Right kidney (tissue), 1 donor: ENCODE measurements at regions not wholly inside any gene's neighbourhood (a gene's known extent, or its start where the extent isn't known, plus 50 kb on each side); places are given as distances from the start of the nearest gene placed in this dataset.
"Not testable (repeated sequence)": the region's sequence is repeated elsewhere in the genome, so short reads cannot be mapped to it uniquely, and the experiment has no call there.

Experiments used
- DNase-seq: peaks from one replicate; pipeline ENCODE4 v3.0.0-alpha.2; 2016

DNA sequence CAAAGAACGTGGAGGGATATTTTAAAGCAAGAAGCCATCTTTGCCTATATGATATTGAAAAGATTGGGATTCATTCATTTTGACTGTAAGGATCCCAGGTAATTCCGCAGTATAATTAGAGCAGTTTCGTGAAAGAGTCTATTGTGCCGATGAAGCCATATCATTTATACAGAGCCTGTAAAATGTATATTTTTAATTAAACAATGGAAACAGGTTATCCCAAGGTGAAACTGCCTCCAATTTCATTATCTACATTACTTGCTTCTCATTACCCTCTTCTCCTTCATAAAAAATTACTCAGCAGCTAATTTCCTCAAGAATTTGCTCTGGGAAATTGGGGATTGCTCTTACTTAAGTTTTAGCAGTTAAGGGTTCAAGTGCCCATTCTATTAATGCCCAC is 444.1 kb downstream of the SOCS6 start:
- no peak for DNase-seq

DNA sequence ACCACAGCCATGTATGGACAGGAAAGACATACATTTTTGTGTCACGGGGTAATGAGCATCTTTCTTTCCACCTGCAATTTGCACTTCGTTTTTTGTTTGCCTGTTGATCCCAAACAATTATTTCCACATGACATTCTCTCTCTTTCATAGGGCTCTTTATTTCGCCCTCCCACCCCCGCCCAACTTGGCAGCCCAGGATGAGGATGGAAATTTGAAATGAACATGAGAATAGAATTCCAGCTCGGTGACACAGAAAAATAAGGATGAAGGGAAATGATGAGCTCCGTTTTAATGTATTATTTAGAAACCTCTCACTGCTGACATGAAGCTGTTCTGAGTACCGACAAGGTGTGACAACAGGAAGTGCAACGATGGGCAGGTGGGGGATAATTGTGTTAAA is 443.3 kb downstream of the SOCS6 start:
- no peak for DNase-seq

DNA sequence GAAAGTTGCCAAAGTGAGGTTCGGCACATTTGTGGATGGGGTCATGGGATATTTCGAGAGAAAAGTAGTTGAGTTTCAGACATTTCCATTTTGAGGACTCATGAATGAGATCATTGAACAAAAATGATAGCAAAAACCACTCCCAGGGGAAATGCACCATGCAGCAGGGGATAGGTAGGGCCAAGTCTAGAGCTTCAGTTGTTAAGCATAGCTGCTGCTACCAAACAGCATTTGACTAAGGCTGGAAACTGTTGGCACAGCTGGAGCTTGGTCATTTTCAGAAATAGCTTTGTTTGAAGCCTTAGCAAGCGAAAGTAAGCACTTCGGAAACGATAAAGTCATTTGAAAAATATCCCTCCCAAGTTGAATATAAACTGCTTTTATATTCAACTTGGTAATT is 431.8 kb downstream of the SOCS6 start:
- DNase-seq, result no peak

DNA sequence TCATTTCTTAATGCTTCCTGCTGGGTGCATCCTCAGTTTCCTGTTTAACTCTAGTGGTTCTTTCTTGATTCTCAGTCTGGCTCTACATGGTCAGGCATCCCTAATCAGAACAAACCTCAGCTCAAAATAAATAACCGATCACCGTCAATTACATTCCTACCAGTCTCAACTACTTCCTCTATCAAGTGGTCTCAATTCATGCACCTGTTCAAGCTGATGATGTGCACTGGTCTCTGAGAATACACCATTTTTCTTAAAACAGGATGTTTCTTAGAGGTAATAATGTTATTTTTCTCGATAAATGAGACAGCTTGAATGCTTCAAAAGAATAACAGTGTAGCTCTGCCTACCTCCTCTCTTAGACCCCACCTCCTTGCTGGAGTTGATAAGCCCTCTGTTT is 420.9 kb downstream of the SOCS6 start:
- no peak for DNase-seq

DNA sequence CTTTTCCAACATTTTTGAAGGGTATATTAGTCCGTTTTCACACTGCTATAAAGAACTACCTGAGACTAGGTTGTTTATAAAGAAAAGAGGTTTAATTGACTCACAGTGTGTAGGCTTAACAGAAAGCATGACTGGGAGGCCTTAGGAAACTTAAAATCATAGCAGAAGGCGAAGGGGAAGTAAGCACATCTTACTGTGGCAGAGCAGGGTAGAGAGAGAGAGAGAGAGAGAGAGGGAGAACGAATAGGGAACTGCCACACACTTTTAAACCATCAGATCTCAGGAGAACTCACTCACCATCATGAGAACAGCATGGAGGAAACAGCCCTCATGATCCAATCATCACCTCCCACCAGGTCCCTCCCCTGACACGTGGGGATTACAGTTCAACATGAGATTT is 420.3 kb downstream of the SOCS6 start:
- DNase-seq, result no peak

DNA sequence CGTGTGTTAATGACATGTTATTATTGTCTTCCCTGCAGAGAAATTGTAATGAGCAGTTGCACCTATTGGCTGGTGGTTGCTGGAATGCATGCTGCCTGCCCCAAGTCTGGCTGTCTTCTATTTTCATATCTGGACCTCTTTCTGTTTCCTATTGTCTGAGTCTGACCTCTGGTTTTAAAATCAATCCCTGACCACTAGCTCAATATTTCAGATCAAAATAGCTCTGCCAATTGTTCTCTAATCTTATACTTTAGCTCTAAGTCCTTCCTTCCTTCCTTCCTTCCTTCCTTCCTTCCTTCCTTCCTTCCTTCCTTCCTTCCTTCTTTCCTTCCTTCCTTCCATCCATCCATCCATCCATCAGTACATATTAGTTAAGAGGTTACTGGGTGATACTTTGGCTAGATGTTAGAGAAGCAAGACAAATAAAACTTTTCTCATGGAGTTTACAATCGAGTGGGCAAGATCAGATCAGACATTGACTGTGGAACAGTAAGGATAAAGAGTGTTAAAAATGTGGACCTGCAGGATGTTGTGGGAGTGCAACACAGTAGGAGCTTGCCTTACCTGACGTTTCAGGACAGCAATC is 417.1 kb downstream of the SOCS6 start:
- no peak for DNase-seq

DNA sequence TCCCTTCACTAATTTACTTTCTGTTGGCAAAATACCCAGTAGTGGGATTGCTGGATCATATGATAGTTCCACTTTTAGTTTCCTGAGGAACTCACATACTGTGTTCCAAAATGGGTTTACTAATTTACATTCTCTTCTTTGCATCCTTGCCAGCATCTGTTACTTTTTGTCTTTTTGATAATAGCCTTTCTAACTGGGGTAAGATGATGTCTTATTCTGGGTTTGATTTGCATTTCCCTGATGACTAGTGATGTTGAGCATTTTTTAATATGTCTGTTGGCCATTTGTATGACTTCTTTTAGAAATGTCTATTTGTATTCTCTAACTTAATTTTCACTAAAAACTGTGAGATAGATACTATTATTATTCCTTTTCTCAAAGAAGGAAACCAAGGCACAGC is 411.7 kb downstream of the SOCS6 start:
- no peak for DNase-seq

DNA sequence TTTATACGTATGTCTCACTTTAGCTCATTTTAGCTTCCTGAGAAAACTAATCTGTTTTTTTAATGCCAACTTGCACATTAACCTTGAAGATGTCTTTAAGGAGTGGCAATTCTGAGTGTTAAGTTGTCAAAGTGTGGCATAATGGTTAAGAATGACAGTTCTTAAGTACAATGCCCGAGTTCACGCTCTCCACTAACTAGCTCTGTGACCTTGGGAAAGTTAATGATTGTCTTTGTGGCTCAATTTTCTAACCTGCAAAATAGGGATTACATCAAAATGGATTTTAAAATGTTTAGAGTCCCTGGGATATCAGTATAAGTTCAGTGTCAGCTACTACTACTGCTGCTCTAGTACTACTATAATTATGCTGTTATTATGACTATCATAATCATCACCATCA is 409.7 kb downstream of the SOCS6 start:
- no peak for DNase-seq

DNA sequence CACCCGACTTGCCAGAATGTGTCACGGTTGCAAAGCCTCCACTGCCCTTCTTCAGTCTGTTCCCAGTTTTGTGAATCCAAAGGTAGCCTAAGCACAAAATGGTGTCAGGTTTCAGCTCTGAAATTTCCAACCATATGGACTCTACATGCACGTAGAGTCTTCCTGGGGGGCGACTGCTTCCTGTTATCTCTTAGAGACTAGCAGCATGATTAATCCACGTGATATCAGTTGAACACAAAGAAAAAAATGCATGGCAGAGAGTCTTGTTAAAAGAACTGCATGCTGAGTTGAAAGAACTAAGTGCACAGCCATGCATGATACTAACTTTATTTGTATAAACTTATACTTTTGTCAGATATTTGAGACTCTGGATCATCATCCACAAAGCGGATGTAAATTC is 404.4 kb downstream of the SOCS6 start:
- DNase-seq, result no peak

DNA sequence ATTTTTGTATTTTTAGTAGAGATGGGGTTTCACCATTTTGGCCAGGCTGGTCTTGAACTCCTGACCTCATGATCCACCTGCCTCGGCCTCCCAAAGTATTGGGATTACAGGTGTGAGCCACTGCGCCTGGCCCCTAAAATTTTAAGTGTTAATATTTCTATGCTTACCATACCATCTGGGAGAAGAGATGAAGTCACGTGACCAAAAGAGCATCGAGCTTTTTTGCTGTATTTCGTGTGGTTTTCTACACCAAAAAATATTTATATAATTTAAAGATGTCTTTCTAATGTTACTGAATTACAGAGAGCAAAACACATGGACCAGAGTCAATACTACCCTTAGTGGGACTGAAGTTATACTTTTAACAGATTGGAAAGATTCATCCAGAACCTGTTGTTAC is 400.9 kb downstream of the SOCS6 start:
- DNase-seq, result not testable (repeated sequence)

DNA sequence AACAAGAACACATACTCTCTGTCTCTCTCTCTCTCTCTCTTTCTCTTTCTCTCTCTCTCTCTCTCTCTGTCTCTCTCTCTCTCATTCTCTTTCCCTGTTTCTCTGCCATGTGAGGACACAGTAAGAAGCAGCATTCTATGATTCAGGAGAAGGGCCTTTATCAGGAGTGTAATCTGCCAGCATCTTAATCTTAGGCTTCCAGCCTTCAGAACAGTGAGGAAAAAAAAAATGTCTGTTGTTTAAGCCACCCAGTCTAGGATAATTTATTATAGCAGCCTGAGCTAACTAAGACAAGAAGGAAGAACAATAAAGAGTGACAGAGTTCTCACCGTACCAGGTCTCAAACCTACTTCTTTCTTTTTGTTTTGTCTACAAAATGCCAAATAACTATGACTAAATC is 399.4 kb downstream of the SOCS6 start:
- DNase-seq, result no peak

DNA sequence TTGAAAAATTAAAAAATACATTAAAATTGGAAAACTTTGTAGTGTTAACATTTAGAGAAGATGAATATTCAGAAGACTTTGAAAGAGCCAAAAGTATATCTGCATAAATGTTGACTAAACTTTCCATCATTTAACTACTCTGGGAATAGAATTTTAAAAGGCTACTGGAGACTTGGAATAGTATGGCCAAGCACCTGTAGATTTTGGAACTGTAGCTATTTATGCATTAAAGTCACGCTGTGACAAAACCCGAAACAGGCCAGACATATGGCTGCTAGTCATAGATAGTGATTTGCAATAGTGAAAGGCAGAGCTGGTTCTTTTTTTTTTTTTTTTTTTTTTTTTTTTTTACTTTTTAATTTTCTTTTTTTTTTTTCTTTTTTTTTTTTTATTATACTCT is 396.0 kb downstream of the SOCS6 start:
- DNase-seq, result no peak

DNA sequence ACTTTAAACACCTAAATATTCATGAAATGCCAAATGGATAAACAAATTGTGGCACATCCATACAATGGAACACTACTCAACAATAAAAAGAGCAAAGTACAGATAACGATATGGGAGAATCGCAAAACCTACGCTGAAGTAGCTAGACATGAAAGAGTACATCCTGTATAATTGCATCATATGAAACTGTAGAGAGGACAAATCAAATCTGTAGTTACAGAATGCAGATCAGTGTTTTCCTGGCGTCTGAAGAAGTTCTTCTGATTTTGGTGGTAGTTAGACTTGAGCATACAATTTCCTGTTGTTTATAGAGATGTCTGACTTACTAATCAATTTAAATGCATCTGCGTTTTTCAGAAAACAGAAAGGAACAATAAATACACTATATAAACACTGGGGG is 394.4 kb downstream of the SOCS6 start:
- no peak for DNase-seq

DNA sequence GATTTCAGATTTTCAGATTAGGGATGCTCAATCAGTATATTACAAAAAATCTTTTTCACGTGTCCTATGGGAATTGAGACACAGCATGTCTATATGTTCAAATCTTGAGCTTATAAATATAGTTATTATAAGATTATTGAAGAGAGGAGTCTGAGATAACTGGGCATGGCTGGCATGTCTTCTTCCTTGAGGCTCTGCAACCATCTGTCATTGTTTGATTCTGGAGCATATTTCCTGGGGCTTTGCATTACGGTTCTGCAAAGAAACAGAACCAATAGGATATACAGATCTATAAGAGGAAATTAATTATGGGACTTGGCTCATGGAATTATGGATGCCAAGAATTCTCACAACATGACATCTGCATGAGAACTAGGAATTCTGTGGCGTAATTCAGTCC is 386.1 kb downstream of the SOCS6 start:
- DNase-seq, result no peak

DNA sequence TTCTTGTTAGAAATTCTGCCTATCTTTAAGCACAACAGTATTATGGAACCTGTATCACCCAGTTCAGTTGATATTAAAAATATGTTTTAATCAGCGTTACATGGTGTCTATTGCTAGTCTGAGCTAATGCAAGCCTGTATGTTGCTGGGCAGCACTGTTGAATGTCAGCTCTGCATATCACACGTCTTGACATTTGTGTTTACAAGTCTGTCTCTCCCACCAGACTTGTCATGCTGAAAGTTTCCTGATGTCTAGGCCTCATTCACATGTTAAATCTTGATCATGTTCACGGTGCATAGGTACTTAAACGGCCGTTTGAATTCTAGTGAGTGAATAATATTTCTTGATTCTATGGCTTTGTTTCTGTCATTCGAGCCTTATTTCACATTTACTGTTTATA is 385.0 kb downstream of the SOCS6 start:
- no peak for DNase-seq

DNA sequence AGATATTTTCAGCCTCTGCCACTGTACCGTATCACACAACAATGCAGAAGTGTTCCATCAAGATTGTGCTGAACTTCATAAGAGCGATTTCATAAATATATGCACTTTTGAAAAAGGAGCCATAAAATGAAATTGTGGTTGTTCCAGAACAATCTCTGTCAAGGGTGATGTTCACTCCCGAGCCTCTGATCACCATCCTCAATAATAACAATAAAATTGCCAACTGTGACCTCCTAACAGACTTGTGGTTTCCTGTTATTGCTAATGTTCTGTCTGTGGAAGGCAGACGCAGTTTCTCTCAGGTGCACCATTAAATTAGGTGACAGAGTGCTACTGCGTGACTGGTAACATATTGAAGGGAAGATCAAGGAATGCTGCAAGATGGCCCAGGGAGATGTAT is 383.7 kb downstream of the SOCS6 start:
- no peak for DNase-seq

DNA sequence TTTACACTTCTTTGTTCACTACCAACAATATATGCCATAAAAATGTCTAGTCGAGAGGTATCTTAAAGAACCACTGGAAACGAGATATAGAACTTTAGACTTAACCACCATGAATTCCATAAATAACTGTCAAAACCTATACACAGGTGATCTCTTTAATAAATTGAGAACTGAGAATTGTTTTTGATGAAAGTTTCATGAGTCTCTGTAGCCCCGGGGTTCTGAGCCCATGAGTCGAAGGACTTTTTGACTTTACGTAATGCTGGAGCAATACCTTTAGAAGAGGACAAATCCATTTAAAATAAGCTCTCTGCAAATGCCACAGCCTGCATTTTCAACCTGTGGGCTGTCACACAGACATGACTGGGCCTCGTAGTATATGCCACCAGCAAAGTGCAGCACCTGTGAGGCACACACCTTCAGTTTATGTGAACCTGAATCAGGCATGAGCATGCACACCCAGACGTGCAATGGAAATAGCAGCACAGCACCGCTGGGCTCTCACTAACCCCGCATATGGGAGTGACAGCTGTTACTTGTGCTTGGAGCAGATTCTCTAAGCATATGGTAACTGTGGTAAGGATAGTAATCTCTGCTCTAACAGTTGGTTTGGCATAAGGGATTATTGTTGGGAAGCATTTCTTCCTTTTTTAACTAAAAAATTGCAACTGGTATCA is 383.2 kb downstream of the SOCS6 start:
- DNase-seq, result no peak

DNA sequence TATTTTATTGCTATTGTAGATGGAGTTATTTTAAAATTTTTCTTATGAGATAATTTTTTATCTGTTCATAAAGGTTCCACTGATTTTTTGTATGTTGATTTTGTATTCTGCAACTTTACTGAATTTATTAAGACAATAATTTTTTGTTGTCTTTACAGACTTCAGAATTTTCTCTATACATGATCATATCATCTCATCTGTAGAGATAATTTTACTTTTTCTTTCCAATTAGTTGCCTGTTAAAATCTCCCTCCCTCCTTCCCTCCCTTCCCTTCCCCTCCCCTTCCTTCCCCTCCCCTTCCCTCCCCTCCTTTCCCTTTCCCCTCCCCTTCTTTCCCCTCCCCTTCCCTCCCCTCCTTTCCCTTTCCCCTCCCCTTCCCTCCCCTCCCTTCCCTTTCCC is 378.1 kb downstream of the SOCS6 start:
- no peak for DNase-seq

DNA sequence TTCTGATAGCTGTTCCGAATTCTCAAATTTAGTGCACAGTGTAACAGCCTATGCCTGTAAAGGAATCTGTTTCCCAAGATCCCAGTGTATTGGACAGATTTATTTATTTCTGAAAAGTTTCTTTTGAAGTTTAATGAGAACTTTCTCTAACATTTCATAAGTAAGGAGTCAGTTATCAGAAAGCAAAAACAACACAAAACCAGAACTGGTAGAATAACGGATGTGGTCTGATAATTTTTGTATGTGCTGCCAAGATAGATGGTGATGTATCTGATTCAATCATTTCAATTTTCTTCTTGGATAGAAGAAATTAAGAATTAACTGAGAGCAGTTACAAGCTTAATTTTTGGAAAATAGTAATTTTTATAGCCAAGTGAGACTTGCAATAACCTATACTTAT is 374.3 kb downstream of the SOCS6 start:
- no peak for DNase-seq

DNA sequence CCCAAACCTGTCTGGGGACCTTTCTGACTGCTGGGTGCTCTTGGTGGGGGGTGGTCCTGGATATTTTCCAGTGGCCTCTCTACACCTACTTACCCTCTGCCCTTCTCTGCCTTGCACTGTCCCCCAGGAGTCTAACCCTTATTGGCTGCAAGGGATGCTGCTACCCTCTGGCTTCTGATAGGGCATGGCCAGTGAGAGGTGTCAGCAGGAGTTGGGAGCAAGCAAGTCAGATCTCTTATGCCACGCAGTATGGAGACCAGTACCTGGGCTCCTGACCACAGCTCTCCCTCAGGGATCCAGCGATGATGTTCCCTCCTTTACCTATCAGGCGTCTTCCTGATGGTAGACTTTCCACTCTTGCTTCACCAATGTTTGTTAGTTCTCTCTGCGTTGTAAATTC is 373.7 kb downstream of the SOCS6 start:
- DNase-seq, result no peak

DNA sequence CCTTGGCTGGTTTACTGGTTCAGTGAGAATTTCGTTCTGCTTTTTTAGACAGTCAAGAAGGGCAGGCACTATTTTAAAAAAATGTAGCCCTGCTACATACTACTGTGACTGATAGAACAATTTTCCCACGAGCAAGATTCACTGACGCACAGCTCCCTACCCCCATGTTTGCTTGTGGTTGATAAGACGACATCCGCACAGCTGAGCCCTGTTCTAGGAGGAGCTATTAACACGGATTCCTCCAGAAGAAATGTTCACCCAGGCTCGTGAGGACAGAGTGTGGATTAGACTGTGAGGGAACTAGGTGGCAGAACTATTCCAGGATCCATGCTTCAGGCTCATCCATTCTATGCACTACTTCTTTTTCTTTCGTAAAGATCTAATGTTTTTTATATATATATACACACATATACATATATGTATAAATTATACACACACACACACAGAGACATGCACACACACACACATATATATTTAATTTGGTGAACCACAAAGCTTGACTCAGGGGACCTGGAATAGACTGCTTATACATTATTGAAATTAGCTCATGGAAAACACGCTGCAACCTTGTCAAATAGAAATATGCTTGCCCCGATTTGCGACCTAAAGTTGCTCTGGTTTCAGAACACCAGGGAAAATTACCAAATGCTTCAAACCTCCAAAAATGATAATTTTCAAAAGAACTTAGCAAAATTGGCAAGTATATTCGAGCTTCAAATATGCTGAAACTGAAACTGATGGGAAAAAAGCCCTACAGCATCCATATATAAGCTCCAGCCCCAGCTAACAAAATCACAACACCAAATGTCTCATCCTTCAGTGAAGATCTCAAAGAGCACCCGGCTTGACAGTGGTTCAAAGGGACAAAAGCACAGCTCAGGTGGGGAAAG is 370.4 kb downstream of the SOCS6 start:
- DNase-seq, result no peak

DNA sequence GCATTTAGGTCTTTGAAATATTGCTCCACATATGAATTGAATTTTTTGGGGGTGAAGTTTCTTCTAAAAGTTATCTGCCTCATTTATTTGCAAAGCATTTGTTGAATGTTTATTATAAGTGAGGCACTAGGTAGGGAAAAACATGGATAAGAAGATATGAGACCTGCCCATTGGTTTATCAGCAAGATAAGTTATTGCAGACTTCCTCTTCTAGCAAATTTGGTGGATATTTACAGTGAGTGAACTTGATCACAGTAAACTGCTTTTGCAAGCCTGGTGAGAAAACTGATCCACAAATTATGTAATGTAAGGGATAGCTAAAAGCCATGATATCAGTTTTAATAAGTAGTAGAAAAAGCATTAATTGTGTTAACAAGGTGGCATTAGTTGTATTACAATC is 364.8 kb downstream of the SOCS6 start:
- DNase-seq, result no peak

DNA sequence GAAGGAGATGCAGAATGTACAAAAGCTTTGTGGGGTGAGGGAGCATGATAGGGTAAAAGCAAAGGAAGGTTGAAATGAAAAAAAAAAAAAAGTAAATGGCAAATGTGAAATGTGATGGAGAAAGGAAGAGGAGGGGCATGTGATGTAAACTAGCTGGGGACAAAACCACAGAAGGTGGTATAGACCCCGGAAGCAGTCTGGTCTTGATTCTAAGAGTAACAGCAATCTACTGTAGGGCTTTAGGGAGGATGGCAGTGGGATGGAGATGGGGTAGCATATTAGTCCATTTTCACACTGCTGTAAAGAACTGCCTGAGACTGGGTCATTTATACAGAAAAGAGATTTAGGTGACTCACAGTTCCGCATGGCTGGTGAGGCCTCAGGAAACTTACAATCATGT is 362.0 kb downstream of the SOCS6 start:
- DNase-seq, result no peak

DNA sequence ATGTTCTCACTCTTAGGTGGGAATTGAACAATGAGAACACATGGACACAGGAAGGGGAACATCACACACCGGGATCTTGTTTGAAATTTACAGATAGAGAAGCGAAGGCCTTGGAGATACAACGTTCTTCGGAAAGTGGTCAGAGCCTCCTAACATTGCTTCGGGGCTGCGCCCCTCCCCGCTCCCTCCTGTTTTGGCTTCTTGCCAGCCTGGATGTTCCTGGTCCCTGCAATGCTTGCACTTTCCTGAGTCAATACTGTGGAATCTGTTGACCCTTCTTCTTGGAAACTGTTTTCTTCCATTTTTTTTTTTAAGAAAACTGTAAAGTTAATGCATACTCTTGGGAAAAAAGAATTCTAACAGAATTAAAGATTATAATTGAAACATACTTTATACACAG is 360.8 kb downstream of the SOCS6 start:
- DNase-seq, result no peak
